HEK293T (cell line): ENCODE measurements at regions not wholly inside any gene's neighbourhood (a gene's known extent, or its start where the extent isn't known, plus 50 kb on each side); places are given as distances from the start of the nearest gene placed in this dataset.
"Not testable (repeated sequence)": the region's sequence is repeated elsewhere in the genome, so short reads cannot be mapped to it uniquely, and the experiment has no call there.

Experiments
- CTCF ChIA-PET: fragments of 350-600 bp; formaldehyde crosslinking; extraction: SDS; loops from one replicate; lab custom pipeline; 2021; ENCODE audit warnings: antibody characterized with exemption, inconsistent platforms; lab: Yijun Ruan, JAX
- POLR2A ChIA-PET: fragments of 350-600 bp; formaldehyde crosslinking; extraction: SDS; loops from one replicate; lab custom pipeline; 2020; ENCODE audit warnings: antibody characterized with exemption, inconsistent platforms; lab: Yijun Ruan, JAX
- DNase-seq: peaks from one replicate; pipeline ENCODE4 v3.0.0; 2012; ENCODE audit warnings: mixed read lengths; ENCODE audit errors: extremely low spot score
- ARNT ChIP-seq: fragments of 450-650 bp; IDR thresholded peaks from 2 replicates; pipeline ENCODE4 v1.6.1; 2017; ENCODE audit warnings: mild to moderate bottlenecking
- BHLHE40 ChIP-seq: fragments of 450-650 bp; IDR thresholded peaks from 2 replicates; pipeline ENCODE4 v1.6.1; 2016; ENCODE audit warnings: mild to moderate bottlenecking, moderate library complexity, borderline replicate concordance
- CTBP1 ChIP-seq: fragments of 450-650 bp; IDR thresholded peaks from 2 replicates; pipeline ENCODE4 v1.6.1; 2016; ENCODE audit warnings: borderline replicate concordance
- ELF4 ChIP-seq: fragments of 450-650 bp; IDR thresholded peaks from 2 replicates; pipeline ENCODE4 v1.6.1; 2017; ENCODE audit warnings: antibody characterized with exemption
- FOXA1 ChIP-seq: fragments of 450-650 bp; IDR thresholded peaks from 2 replicates; pipeline ENCODE4 v1.6.1; 2016; ENCODE audit warnings: mild to moderate bottlenecking
- FOXK2 ChIP-seq: fragments of 450-650 bp; IDR thresholded peaks from 2 replicates; pipeline ENCODE4 v1.6.1; 2016; ENCODE audit warnings: mild to moderate bottlenecking
- FOXM1 ChIP-seq: fragments of 450-650 bp; IDR thresholded peaks from 2 replicates; pipeline ENCODE4 v1.6.1; 2017; ENCODE audit warnings: mild to moderate bottlenecking, borderline replicate concordance
- HDGF ChIP-seq: fragments of 450-650 bp; IDR thresholded peaks from 2 replicates; pipeline ENCODE4 v1.6.1; 2017; ENCODE audit warnings: antibody characterized with exemption, borderline replicate concordance
- L3MBTL2 ChIP-seq: fragments of 450-650 bp; conservative IDR thresholded peaks from 2 replicates; pipeline ENCODE4 v1.6.1; 2016; ENCODE audit warnings: mild to moderate bottlenecking
- LEF1 ChIP-seq: fragments of 450-650 bp; IDR thresholded peaks from 2 replicates; pipeline ENCODE4 v1.6.1; 2017; ENCODE audit warnings: mild to moderate bottlenecking, borderline replicate concordance
- NFRKB ChIP-seq: fragments of 450-650 bp; IDR thresholded peaks from 2 replicates; pipeline ENCODE4 v1.6.1; 2016; ENCODE audit warnings: mild to moderate bottlenecking, moderate library complexity
- PKNOX1 ChIP-seq: fragments of 450-650 bp; IDR thresholded peaks from 2 replicates; pipeline ENCODE4 v1.6.1; 2016
- SP1 ChIP-seq: fragments of 450-650 bp; IDR thresholded peaks from 2 replicates; pipeline ENCODE4 v1.6.1; 2017
- SUZ12 ChIP-seq: fragments of 450-650 bp; IDR thresholded peaks from 2 replicates; pipeline ENCODE4 v1.6.1; 2016; ENCODE audit warnings: mild to moderate bottlenecking
- TARDBP ChIP-seq: fragments of 450-650 bp; IDR thresholded peaks from 2 replicates; pipeline ENCODE4 v1.6.1; 2016
- ZNF384 ChIP-seq: fragments of 450-650 bp; IDR thresholded peaks from 2 replicates; pipeline ENCODE4 v1.6.1; 2016

GRCh38 chr4:132770776-132771175 is 378.3 kb upstream of the PCDH10 start:
- no peak for DNase-seq
- no peak for TF ChIP-seq FOXM1
- CTCF ChIA-PET, result no interaction called here
- POLR2A ChIA-PET, result no interaction called here

- CTCF ChIA-PET, result no interaction called here
- POLR2A ChIA-PET, result no interaction called here
- TF ChIP-seq LEF1 (no peak), ARNT (no peak), HDGF (no peak), CTBP1 (no peak), ZNF384 (no peak), FOXK2 (no peak), FOXM1 (no peak), SP1 (no peak), SUZ12 (no peak), ELF4 (no peak), BHLHE40 (no peak)
- DNase-seq, result no peak
Measured at GRCh38 chr4:132792310-132792709, 356.8 kb upstream of the PCDH10 start.

GRCh38 chr4:132797856-132798255 is 351.2 kb upstream of the PCDH10 start:
- ChIA-PET POLR2A (no interaction called here), CTCF (no interaction called here)
- no peak for DNase-seq
- TF ChIP-seq ZNF384 (no peak), ARNT (no peak), FOXK2 (no peak), SUZ12 (no peak), HDGF (no peak), PKNOX1 (no peak), BHLHE40 (no peak), ELF4 (no peak), L3MBTL2 (no peak), NFRKB (no peak), FOXM1 (no peak), FOXA1 (no peak), CTBP1 (no peak)

GRCh38 chr4:132809298-132810032 is 339.6 kb upstream of the PCDH10 start:
- ChIA-PET POLR2A (no interaction called here), CTCF (no interaction called here)
- TF ChIP-seq BHLHE40 (no peak), ARNT (no peak), FOXA1 (no peak), HDGF (no peak), NFRKB (no peak), CTBP1 (no peak), SUZ12 (no peak), SP1 (no peak), ELF4 (no peak), ZNF384 (no peak), FOXM1 (no peak)
- no peak for DNase-seq

GRCh38 chr4:132813061-132813460 is 336.0 kb upstream of the PCDH10 start:
- DNase-seq, CTCF ChIA-PET, POLR2A ChIA-PET: not testable (repeated sequence)

- CTCF ChIA-PET, result no interaction called here
- DNase-seq, result no peak
- no peak for TF ChIP-seq CTBP1
- no peak for TF ChIP-seq FOXK2
- TF ChIP-seq L3MBTL2, result no peak
- TF ChIP-seq PKNOX1, result no peak
- TF ChIP-seq SUZ12, result no peak
- TF ChIP-seq NFRKB, result no peak
- TF ChIP-seq FOXM1, result no peak
- TF ChIP-seq HDGF, result no peak
- TF ChIP-seq BHLHE40, result no peak
- no peak for TF ChIP-seq TARDBP
- no peak for TF ChIP-seq SP1
- TF ChIP-seq ZNF384, result no peak
- TF ChIP-seq FOXA1, result no peak
- no peak for TF ChIP-seq ARNT
- TF ChIP-seq ELF4, result no peak
- no peak for TF ChIP-seq LEF1
- POLR2A ChIA-PET, result no interaction called here
Measured at GRCh38 chr4:132818091-132818490, 331.0 kb upstream of the PCDH10 start.

GRCh38 chr4:132823419-132823818 is 325.7 kb upstream of the PCDH10 start:
- ChIA-PET CTCF (no interaction called here), POLR2A (no interaction called here)
- no peak for DNase-seq
- TF ChIP-seq PKNOX1, result no peak
- TF ChIP-seq FOXM1, result no peak
- TF ChIP-seq FOXA1, result no peak
